A549 (cell line): ENCODE measurements at regions not wholly inside any gene's neighbourhood (a gene's known extent, or its start where the extent isn't known, plus 50 kb on each side); places are given as distances from the start of the nearest gene placed in this dataset.

Experiments used
- ATAC-seq, 2 experiments: fragments of 200-7000 bp in 1 of 2; fragments of >200 bp in 1 of 2; cut with Nextera tagmentation in 1 of 2; cut with Tn5 transposase in 1 of 2; 3 replicates each; pipeline versions ENCODE4 v1.8.0 to v1.9.1; 2018 to 2020; ENCODE audit warnings: mild to moderate bottlenecking in 1 of 2, moderate library complexity in 1 of 2
- CTCF ChIA-PET: fragments of 300-600 bp; sonication (Branson Sonifier 250); formaldehyde crosslinking; extraction: SDS; loops from one replicate; lab custom pipeline; 2021; ENCODE audit warnings: antibody characterized with exemption, inconsistent platforms; lab: Yijun Ruan, JAX
- POLR2A ChIA-PET: fragments of 350-600 bp; formaldehyde crosslinking; extraction: SDS; loops from one replicate; lab custom pipeline; 2021; ENCODE audit warnings: antibody characterized with exemption, inconsistent platforms; lab: Yijun Ruan, JAX
- DNase-seq, 2 experiments: peaks; one replicate each; pipeline versions ENCODE4 v3.0.0 to v3.0.0-alpha.2; 2011 to 2016; ENCODE audit warnings: low read depth in 1 of 2, low spot score in 1 of 2
- FAIRE-seq: peaks from 2 replicates; lab custom pipeline; 2011; peaks lifted over from hg19 to GRCh38; lab: Jason Lieb, UNC
- H3K27ac ChIP-seq, 2 experiments: fragments of >200 bp; sonication (Bioruptor Twin); formaldehyde crosslinking; 3 replicates each; pipeline ENCODE4 v1.5.1; 2016 to 2017
- H3K4me1 ChIP-seq: fragments of >200 bp; sonication (Bioruptor Twin); formaldehyde crosslinking; 3 replicates; pipeline ENCODE4 v1.6.1; 2016
- H3K4me2 ChIP-seq: fragments of >200 bp; sonication (Bioruptor Twin); formaldehyde crosslinking; 3 replicates; pipeline ENCODE4 v1.6.1; 2016
- H3K4me3 ChIP-seq: fragments of >200 bp; sonication (Bioruptor Twin); formaldehyde crosslinking; 3 replicates; pipeline ENCODE4 v1.5.1; 2016
- H3K9me3 ChIP-seq: fragments of >200 bp; sonication (Bioruptor Twin); formaldehyde crosslinking; 3 replicates; pipeline ENCODE4 v1.6.1; 2016
- CBX8 ChIP-seq: fragments of 200-600 bp; sonication (generic); IDR thresholded peaks from 2 replicates; pipeline ENCODE4 v1.6.1; 2016
- CEBPB ChIP-seq, 2 experiments: fragments of >200 bp in 1 of 2; sonication (Bioruptor Twin) in 1 of 2; formaldehyde crosslinking in 1 of 2; IDR thresholded peaks; 2 replicates each; pipeline ENCODE4 v1.6.1; 2012 to 2016
- CHD2 ChIP-seq: fragments of 150-350 bp; IDR thresholded peaks from 2 replicates; pipeline ENCODE4 v1.6.1; 2014; ENCODE audit warnings: low read length; ENCODE audit not compliant: partially characterized antibody
- EHF ChIP-seq: fragments of 250-450 bp; sonication (Bioruptor Pico); IDR thresholded peaks from 2 replicates; pipeline ENCODE4 v1.5.0; 2020; ENCODE audit warnings: mild to moderate bottlenecking
- EHMT2 ChIP-seq: fragments of 200-600 bp; sonication (generic); IDR thresholded peaks from 2 replicates; pipeline ENCODE4 v1.6.1; 2016; ENCODE audit warnings: antibody characterized with exemption, low read depth, mild to moderate bottlenecking, moderate library complexity
- FOXS1 ChIP-seq: fragments of 250-450 bp; sonication (Bioruptor Pico); IDR thresholded peaks from 2 replicates; pipeline ENCODE4 v1.5.0; 2020; ENCODE audit warnings: mild to moderate bottlenecking, moderate library complexity
- GATA3 ChIP-seq: IDR thresholded peaks from 2 replicates; pipeline ENCODE4 v1.6.1; 2012; ENCODE audit warnings: borderline replicate concordance
- HDAC2 ChIP-seq: fragments of 200-600 bp; sonication (generic); IDR thresholded peaks from 2 replicates; pipeline ENCODE4 v1.6.1; 2016
- HEYL ChIP-seq: fragments of 250-450 bp; sonication (Bioruptor Pico); IDR thresholded peaks from 2 replicates; pipeline ENCODE4 v1.8.0; 2021; ENCODE audit warnings: mild to moderate bottlenecking, moderate library complexity
- HOXB5 ChIP-seq: fragments of 250-450 bp; sonication (Bioruptor Pico); IDR thresholded peaks from 2 replicates; pipeline ENCODE4 v1.5.0; 2020; ENCODE audit warnings: mild to moderate bottlenecking, moderate library complexity
- JUN ChIP-seq, 2 experiments: fragments of >200 bp; sonication (Bioruptor Twin); formaldehyde crosslinking; IDR thresholded peaks; 2 replicates in 1 of 2; 3 replicates in 1 of 2; pipeline ENCODE4 v1.6.1; 2016 to 2017
- KDM5A ChIP-seq: fragments of 200-600 bp; sonication (generic); IDR thresholded peaks from 2 replicates; pipeline ENCODE4 v1.6.1; 2016; ENCODE audit warnings: antibody characterized with exemption, mild to moderate bottlenecking
- NPAS2 ChIP-seq: fragments of 250-450 bp; sonication (Bioruptor Pico); IDR thresholded peaks from 2 replicates; pipeline ENCODE4 v1.8.0; 2022; ENCODE audit warnings: mild to moderate bottlenecking, moderate library complexity, borderline replicate concordance
- NR3C1 ChIP-seq: fragments of >200 bp; sonication (Bioruptor Twin); formaldehyde crosslinking; IDR thresholded peaks from 3 replicates; pipeline ENCODE4 v1.6.1; 2017
- POLR2A ChIP-seq: IDR thresholded peaks from 2 replicates; pipeline ENCODE4 v1.6.1; 2012; ENCODE audit warnings: mild to moderate bottlenecking, low read length
- SREBF2 ChIP-seq: fragments of 450-650 bp; IDR thresholded peaks from 2 replicates; pipeline ENCODE4 v1.6.1; 2014; ENCODE audit warnings: mild to moderate bottlenecking, moderate library complexity
- WGBS: methylation state at CpG from one replicate; pipeline ENCODE4 v1.1.6; 2017; ENCODE audit errors: missing lambda C conversion rate; 5-methylcytosine and 5-hydroxymethylcytosine counted together
- TF ChIP-seq, protein P1 (sequence below): IDR thresholded peaks from 2 replicates; pipeline ENCODE4 v1.6.1; 2012; ENCODE audit warnings: low read depth, borderline replicate concordance
- TF ChIP-seq, protein P2 (sequence below): fragments of 200-600 bp; sonication (generic); IDR thresholded peaks from 2 replicates; pipeline ENCODE4 v1.6.1; 2016; ENCODE audit warnings: antibody characterized with exemption, mild to moderate bottlenecking, moderate library complexity
- TF ChIP-seq, protein P3 (sequence below): IDR thresholded peaks from 2 replicates; pipeline ENCODE4 v1.6.1; 2012
- TF ChIP-seq, protein P4 (sequence below): fragments of >200 bp; sonication (Bioruptor Twin); formaldehyde crosslinking; IDR thresholded peaks from 3 replicates; pipeline ENCODE4 v1.5.1; 2016

DNA sequence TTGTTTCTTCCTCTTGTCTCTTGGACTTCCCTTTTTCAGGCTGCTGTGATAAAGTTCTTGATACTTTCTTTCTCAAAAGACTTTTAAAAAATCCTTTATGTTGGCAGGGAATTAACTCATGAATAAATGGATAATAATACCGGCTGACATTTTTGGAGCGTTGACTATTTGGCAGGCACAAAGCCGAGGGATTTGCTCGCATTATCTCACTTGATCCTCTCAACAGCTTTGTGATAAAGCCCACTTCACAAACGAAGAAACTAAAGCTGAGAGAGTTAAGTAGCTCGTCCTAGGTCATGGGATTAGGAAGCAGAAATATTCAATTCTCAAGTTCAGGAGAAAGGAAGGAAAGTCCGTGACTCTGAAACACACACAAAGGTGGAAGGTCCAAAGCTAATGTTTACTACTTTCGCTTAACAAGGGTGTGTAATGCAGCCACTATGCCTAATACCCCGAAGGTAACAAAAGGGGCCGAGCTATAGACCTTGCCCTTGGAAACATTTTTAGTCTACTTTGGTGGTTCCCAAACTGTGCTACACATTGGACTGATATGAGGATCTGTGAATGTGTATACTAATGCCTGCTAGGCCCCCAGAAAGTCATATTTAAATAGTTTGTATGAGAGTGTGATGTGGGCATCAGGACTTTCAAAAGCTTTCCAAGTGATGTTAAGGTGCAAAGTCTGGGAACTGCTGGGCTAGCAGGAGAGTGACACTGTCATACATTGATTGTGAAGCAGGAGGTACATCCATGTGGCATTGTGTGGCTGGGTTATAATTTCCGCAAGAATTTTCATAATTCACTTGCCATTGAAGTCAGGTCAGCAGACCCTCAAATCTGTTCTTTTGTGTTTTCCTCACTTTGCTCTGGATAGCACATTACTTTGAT is 508.4 kb downstream of the PLCL1 start (continued):
- TF ChIP-seq KDM5A (no peak), JUN (IDR thresholded peaks at IDR 0.05) (no peak)
- TF ChIP-seq, protein P1, sequence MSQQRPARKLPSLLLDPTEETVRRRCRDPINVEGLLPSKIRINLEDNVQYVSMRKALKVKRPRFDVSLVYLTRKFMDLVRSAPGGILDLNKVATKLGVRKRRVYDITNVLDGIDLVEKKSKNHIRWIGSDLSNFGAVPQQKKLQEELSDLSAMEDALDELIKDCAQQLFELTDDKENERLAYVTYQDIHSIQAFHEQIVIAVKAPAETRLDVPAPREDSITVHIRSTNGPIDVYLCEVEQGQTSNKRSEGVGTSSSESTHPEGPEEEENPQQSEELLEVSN, result no peak
- TF ChIP-seq, protein P2, sequence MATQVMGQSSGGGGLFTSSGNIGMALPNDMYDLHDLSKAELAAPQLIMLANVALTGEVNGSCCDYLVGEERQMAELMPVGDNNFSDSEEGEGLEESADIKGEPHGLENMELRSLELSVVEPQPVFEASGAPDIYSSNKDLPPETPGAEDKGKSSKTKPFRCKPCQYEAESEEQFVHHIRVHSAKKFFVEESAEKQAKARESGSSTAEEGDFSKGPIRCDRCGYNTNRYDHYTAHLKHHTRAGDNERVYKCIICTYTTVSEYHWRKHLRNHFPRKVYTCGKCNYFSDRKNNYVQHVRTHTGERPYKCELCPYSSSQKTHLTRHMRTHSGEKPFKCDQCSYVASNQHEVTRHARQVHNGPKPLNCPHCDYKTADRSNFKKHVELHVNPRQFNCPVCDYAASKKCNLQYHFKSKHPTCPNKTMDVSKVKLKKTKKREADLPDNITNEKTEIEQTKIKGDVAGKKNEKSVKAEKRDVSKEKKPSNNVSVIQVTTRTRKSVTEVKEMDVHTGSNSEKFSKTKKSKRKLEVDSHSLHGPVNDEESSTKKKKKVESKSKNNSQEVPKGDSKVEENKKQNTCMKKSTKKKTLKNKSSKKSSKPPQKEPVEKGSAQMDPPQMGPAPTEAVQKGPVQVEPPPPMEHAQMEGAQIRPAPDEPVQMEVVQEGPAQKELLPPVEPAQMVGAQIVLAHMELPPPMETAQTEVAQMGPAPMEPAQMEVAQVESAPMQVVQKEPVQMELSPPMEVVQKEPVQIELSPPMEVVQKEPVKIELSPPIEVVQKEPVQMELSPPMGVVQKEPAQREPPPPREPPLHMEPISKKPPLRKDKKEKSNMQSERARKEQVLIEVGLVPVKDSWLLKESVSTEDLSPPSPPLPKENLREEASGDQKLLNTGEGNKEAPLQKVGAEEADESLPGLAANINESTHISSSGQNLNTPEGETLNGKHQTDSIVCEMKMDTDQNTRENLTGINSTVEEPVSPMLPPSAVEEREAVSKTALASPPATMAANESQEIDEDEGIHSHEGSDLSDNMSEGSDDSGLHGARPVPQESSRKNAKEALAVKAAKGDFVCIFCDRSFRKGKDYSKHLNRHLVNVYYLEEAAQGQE, result no peak
- TF ChIP-seq, protein P3, sequence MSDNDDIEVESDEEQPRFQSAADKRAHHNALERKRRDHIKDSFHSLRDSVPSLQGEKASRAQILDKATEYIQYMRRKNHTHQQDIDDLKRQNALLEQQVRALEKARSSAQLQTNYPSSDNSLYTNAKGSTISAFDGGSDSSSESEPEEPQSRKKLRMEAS, result no peak

DNA sequence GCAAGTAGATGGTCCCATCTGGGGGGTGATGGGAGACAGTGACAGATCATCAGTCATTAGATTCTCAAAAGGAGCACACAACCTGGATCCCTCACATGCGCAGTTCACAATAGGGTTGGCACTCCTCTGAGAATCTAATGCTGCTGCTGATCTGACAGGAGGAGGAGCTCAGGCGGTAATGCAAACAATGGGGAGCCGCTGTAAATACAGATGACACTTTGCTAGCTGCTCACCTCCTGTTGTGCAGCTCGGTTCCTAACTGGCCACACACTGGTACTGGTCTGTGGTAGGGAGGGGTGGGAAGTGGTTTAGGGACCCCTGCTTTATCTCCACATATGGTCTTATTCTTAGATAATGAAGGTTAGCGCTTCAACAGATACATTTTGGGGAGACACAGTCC is 506.6 kb downstream of the PLCL1 start:
- ATAC-seq, result no peak
- H3K9me3 ChIP-seq, result no peaks in the 10 kb centered on the region
- WGBS, result 53% methylated on average over 5 of the region's 5 CpGs
- H3K4me3 ChIP-seq, result no peak overlapping the region
- DNase-seq, result no peak
- FAIRE-seq, result no peak
- TF ChIP-seq POLR2A, result no peak
- no peak for TF ChIP-seq HEYL (CRISPR knock-in tag)
- TF ChIP-seq HOXB5 (CRISPR knock-in tag), result no peak
- no peak for TF ChIP-seq HDAC2
- TF ChIP-seq SREBF2, result no peak
- TF ChIP-seq CHD2, result no peak
- TF ChIP-seq EHF (CRISPR knock-in tag), result no peak
- no peak for TF ChIP-seq NPAS2
- TF ChIP-seq EHMT2, result no peak
- TF ChIP-seq, protein P4, sequence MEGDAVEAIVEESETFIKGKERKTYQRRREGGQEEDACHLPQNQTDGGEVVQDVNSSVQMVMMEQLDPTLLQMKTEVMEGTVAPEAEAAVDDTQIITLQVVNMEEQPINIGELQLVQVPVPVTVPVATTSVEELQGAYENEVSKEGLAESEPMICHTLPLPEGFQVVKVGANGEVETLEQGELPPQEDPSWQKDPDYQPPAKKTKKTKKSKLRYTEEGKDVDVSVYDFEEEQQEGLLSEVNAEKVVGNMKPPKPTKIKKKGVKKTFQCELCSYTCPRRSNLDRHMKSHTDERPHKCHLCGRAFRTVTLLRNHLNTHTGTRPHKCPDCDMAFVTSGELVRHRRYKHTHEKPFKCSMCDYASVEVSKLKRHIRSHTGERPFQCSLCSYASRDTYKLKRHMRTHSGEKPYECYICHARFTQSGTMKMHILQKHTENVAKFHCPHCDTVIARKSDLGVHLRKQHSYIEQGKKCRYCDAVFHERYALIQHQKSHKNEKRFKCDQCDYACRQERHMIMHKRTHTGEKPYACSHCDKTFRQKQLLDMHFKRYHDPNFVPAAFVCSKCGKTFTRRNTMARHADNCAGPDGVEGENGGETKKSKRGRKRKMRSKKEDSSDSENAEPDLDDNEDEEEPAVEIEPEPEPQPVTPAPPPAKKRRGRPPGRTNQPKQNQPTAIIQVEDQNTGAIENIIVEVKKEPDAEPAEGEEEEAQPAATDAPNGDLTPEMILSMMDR, result no peak
- TF ChIP-seq CEBPB (IDR thresholded peaks at IDR 0.05), result no peak
- TF ChIP-seq, protein P1, result no peak
- TF ChIP-seq GATA3, result no peak
- TF ChIP-seq FOXS1 (CRISPR knock-in tag), result no peak
- TF ChIP-seq NR3C1, result no peak
- TF ChIP-seq CBX8, result no peak
- ChIA-PET CTCF (interaction anchor here (1.3 to 5.4 kb wide), 4 partner anchors 9 to 1429 kb away, joined by 3 to 45 read pairs (median 18); no protein-coding TSS in a partner anchor), POLR2A (no interaction called here)
- H3K4me2 ChIP-seq, result no peak overlapping the region
- H3K4me1 ChIP-seq, result no peaks in the 10 kb centered on the region
- no peak overlapping the region for H3K27ac ChIP-seq
